ENCODE measurements at regions not wholly inside any gene's neighbourhood (a gene's known extent, or its start where the extent isn't known, plus 50 kb on each side); places are given as distances from the start of the nearest gene placed in this dataset.
"Not testable (repeated sequence)": the region's sequence is repeated elsewhere in the genome, so short reads cannot be mapped to it uniquely, and the experiment has no call there.

DNA sequence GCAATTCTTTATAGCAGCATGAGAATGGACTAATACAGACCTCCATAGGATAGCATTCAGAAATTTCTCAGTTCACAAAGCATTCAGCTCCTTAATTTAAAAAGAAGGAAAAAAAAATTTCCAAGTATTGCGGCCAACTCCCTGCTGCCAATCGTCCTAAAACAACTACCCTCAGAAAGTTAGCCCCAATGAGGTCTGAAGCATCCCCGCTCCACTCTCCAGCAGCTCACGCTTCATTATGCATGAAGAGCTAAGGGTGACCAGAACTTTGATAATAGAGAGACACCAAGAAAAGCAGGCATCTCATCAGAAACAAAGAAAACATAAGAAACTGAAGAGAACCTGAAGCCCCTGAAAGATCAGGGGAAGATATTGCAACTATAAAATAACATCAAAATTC lies 172.8 kb upstream of the NUDT4 start:
- DNase-seq (ENCODE audit: low read depth in 2 of 2) = no peak

DNA sequence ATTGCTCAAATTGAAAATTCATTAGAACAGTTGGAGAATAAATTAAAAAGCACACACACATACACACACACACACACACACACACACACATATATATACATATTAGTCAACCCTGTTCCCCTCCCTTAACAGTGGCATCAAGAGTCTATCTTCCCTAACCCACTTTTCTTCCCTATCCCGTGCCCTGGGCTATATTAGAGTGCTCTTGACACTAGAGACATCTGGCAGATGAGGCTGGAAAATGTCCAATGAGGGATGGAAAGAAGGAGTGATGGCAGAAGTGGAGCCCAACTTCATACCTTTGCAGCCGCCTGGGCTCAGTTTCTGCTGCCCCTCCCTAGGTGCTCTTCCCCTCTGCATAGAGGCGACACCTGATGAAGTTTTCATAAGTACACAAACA lies 172.4 kb upstream of the NUDT4 start:
- DNase-seq (ENCODE audit: low read depth in 2 of 2) = no peak

DNA sequence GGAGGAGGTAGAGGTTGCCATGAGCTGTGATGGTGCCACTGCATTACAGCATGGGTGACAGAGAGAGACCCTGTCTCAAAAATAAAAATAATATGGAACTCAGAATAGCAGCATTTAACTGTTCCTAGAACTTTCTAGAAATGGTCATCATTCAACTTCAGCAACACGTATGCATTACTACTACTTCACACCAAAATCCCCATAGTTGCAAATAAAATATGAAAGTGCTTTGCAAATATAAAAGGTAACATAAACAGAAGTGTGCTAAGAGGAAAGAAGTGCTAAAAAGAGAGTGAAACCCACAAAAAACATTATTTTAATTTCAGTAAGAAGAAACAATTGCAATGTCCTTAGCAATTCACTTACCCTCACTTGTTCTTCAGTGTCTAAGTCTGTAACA lies 169.7 kb upstream of the NUDT4 start:
- no peak for DNase-seq (ENCODE audit: low read depth in 2 of 2)

DNA sequence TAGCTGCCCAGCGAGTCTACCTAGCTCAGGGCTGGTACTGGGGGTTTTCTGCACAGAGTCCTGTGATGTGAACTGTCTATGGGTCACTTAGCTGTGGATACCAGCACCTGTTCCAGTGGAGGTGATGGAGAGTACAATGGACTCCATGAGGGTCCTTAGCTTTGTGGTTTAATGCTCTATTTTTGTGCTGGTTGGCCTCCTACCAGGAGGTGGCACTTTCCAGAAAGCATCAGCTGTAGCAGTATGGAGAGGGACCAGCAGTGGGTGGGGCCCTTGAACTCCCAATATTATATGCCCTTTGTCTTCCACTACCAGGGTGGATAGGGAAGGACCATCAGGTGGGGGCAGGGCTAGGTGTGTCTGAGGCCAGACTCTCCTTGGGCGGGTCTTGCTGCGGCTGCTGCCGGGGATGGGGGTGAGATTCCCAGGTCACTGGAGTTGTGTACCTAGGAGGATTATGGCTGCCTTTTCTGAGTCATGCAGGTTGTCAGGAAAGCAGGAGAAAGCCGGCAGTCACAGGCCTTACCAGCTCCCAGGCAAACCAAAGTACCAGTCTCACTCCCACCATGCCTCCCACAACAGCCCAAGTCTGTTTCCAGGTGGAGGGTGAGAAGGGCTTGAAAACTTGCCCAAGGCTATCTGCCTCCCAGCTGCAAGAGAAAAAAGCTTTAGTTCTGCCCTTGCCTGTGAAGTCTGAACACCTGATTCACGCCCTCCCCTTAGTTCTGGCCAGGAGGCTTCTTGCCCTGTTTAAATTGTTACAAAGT lies 163.0 kb upstream of the NUDT4 start:
- DNase-seq (ENCODE audit: low read depth in 2 of 2) = no peak

DNA sequence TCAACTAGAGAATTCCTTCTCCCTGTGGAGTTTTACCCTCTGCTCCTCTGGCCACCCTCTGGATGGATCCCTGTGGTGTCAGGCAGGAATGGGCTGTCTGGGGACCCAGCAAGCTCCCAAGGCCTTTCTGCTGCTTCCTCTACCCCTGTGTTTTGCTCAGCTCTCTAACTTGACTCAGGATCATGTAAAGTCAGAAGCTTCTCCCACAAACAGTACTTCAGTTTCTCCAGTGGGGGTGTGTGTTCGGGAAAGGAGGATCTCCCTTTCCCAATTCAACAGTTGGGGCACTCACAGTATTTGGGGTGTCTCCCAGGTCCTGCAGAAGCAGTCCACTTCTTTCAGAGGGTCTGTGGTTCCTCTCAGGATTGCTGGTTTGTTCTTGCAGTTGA lies 162.4 kb upstream of the NUDT4 start:
- DNase-seq (ENCODE audit: low read depth in 2 of 2) = no peak

DNA sequence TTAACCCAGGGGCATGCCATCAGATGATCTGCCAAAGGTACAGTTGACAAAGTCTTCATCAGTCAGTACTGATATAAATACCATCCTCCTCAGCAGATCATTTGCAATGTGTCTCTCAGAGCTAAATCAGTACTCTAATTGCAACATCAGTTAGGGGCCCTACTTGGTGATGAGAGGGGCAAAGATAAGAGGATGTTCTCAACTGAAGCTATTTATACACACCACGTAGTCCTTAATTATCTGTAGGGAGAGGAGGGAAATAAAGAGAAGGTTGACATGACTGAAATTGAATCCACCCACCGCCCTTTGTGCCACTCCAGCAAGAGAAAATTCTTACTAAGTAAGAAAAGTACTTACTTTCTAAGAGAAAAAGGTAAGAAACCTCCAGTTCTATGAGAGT lies 157.8 kb upstream of the NUDT4 start:
- no peak for DNase-seq (ENCODE audit: low read depth in 2 of 2)

DNA sequence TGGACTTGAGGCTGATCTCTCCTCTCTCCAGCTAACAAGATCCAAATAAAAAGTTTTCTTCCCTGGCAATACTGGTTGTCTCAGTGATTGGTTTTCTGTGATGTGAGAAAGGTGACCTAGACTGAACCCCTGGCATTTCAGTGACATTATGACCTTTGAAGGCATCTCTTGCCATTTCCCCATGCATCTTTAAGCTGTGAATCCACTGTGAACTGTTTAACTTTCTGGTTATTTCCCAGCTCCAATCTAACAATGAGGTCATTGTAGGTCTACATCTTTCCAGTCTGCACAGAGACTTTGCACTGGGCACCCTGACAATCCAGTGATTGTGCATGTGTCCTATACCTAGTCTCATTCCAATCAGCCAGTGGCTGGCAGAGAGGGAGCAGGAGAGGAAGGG lies 155.9 kb upstream of the NUDT4 start:
- no peak for DNase-seq (ENCODE audit: low read depth in 2 of 2)

DNA sequence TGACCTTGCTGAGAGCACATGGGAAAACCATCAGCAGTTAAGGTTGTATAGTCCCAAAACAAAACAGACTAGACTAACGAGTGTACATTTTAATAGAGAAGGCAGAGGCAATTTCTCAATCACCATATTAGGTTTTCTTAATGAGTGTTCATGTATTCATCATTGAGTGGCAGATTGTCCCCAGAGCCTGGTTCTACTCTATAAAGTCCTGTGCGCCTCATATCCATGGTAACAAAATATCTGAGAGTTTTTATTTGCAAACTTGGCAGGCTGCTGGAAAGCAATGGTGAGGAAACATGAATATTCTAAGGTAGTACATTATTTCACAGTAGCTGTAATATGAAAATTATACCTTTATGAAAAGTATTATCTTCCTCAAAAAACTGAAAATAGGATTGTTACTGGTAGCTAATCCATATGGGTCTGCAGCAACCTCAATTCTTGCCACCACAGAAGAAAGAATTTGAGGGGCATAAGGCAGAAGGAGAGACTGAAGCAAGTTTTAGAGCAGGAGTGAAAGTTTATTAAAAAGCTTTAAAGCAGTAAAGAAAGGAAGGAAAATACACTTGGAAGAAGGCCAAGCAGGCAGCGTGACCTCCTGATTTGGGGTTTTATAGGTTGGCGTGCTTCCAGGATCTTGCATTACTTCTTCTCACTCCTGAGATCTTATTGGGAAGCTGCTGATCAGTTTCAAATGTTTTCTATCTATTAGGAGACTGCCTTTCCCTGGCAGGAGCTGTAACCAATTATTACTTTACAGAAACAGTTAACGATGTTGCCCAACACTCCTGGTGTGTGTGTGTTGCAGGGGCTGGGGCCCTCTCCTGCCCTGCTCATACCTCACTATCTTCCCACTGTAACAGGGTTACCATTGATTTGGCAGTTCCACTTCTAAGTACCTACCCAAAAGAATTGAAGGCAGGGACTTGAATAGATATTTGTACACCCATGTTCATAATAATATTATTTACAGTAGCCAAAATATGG lies 154.0 kb upstream of the NUDT4 start:
- DNase-seq (ENCODE audit: low read depth in 2 of 2) = no peak

DNA sequence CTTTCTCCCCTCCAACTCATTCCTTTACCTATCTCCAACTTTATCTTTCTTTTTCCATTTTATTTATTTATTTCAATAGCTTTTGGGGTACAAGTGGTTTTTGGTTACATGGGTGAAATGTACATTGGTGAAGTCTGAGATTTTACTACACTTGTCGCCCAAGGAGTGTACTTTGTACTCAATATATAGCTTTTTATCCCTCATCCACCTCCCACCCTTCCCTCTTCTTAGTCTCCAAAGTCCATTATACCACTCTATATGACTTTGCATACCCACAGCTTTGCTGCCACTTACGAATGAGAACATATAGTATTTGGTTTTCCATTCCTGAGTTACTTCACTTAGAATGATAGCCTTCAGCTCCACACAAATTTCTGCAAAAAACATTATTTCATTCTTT lies 152.6 kb upstream of the NUDT4 start:
- DNase-seq (ENCODE audit: low read depth in 2 of 2) = no peak

DNA sequence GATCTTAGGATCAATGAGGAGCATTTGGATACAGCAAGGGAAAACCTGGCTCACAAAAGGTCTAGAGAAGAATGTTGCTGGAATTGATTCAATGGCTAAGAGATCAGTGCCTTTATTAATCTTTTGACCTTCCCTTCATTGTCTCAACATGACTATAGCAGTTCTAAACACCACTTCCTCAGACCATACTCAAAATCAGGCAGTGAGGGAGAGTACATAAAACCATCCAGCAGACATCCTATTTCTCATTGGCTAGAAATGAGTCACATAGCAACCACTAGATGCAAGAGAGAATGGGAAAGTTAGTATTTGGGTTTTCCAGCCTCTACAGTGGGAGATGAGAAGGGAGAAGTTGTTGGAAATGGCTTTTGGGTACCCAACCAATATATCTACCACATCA lies 151.4 kb upstream of the NUDT4 start:
- no peak for DNase-seq (ENCODE audit: low read depth in 2 of 2)

DNA sequence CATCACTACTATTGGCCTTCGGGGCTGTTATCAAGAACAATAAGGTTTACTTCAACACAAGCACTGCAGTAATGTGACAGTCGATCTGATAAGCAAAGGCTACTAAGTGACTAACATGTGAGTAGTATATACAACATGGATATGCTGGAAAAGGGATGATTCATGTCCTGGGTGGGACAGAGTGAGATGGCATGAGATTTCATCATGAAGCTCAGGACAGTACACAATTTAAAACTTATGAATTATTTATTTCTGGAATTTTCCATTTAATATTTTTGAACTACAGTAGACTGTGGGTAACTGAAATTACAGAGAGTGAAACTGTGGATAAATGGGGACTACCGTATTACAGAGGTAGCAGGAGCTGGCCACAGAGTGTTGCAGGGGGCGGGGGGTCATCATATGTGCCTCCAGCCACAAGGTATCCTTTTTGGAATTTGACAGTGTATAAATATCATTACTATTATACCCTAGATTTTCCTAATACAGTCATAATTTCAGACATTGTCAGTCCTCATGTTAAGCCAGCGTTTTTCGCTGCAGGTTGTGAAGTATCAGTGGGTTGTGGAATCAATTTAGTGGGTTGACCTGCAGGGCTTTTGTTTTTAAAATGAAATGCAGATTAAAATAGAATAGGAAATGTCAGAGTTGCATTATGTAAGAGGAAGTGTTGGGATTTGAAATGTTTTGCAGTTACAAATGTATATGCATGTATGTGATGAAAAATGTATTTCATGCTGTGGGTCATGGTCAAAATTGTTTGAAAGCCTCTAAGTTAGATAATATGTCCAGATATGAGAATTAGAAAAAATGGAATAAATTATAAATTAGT lies 148.0 kb upstream of the NUDT4 start:
- no peak for DNase-seq (ENCODE audit: low read depth in 2 of 2)

DNA sequence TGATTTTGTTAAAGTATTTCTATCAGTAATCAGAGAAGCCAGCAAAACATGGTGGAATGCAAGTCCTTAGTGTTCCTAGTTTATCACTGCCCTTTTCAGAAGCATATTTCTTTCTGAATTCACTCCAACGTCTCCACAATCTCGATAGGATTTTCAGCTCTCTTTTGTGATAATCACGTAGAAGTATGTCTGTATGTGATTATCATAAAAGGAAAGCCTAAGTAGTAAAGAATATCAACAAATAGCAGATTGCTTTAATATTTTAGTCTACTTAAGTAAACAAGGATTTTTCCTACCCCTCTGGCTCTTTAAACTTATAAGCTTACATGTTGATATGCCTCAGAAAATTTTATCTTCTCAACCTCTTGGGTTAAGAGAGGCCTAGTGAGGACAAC lies 147.4 kb upstream of the NUDT4 start:
- DNase-seq (ENCODE audit: low read depth in 2 of 2) = no peak

DNA sequence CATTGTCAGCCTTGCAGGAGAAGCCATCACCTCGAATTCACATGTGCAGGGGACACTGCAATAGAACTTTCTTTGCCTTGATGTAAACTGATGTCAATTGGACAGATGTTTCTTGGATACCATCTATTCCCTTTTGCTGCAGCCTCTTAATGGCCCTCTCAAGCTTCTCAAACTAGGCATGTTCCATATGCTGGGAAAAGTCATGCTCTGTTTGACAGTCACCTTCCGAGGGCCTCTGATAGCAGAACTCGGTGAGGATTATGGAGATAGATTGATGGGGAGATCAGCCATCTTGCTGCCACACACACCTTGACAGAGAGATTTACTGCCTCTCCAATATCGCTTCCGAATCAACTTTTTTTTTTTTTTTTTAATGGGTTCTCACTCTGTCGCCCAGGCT lies 145.8 kb upstream of the NUDT4 start:
- no peak for DNase-seq (ENCODE audit: low read depth in 2 of 2)

DNA sequence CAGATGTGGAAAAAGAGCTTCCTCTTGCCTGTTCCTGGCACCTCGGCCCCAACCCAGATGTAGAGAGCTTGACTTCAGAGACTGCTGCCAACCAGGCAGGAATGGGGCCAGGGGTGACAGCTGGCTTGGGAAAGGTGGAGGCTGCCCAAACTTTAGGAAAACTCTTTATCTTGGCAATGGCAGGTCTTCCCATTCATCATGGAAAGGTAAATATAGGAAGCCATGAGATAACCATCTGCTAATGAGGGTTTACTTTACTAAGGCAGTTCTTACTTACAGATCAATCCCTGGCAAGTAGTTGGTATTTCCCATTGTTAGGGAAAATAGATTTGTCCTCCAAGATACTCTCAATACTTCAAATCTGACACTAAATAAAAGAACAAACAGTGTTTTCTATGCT lies 143.1 kb upstream of the NUDT4 start:
- no peak for DNase-seq (ENCODE audit: low read depth in 2 of 2)

DNA sequence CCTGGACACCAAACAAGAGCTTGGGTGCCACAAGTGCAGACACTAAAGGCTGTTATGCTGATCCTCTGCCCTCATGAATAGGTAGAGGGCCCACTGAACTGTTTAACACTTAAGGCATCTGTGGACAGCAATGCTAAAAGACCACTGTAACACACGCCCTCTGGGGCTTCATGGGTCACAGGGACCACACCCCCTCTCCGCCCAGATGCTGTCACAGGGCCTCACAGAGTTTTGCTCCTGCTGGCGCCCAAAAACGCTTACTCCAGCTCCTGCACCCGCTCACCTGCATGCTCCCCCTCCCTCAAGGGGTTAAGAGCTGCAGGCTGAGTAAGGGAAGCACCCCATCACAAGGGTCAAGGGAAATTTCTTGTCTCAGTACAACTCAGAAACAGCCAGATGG lies 141.8 kb upstream of the NUDT4 start:
- no peak for DNase-seq (ENCODE audit: low read depth in 2 of 2)

DNA sequence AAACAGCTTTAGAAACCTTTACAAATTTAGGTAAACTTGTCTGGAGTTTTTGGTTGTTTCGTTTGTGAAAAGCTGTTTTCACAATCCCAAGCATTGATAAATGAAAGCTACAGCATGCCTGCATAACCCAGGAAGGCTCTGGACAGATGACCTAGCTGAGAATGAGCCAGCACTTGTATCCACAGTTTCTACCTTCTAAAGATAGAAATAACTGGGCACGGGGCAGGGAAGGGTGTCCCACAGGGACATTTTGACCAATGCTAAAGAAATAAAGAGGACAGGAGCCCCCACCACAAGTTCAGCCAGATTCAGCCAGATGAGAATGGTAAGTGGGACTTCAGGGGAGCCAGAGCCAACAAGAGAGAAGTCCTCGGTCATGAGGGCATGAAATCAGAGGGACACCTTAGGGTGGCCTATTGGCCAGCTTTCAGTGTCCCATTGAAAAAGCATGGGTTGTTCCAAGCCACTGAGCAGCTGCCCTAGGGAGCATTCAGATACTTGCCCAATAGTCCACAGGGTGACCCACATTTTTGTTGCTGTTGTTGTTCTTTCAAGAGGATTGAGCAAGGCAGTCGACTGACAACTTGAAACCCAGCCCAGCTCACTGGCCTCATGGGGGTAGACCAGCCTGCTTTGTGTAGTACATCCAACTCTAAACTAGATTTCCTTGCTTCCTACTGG lies 140.3 kb upstream of the NUDT4 start:
- no peak for DNase-seq (ENCODE audit: low read depth in 2 of 2)

DNA sequence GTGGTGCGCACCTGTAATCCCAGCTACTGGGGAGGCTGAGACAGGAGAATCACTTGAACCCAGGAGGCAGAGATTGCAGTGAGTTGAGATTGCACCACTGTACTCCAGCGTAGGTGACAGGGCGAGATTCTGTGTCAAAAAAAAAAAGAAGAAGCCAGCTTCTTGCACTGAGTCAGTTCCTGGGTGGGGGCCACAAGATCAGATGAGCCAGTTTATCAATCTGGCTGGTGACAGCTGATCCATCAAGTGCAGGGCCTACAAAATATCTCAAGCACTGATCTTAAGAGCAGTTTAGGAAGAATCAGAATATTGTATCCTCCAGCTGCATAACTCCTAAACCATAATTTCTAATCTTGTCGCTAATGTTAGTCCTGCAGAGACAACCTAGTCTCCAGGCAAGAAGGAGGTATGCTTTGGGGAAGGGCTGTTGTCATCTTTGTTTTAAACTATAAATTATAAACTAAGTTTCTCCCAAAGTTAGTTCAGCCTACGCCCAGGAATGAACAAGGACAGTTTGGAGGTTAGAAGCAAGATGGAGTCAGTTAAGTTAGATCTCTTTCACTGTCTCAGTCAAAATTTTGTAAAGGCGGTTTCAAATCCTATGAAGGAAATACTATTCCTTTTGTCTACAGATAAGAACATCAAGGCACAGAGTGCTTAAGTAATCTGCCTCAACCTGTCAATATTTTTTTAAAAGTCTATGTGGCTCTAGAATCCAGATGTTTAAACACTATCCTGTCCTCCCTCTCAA lies 139.0 kb upstream of the NUDT4 start:
- DNase-seq (ENCODE audit: low read depth in 2 of 2) = not testable (repeated sequence)

DNA sequence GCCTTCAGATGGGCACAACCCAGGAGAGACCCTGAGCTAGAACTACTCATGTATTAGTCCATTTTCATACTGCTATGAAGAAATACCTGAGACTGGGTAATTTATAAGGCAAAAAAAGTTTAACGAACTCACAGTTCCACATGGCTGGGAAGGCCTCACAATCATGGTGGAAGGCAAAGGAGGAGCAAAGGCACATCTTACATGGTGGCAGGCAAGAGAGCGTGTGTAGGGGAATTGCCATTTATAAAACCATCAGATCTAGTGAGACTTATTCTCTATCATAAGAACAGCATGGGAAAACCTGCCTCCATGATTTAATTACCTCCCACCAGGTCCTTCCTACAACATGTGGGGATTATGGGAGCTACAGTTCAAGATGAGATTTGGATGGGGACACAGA lies 137.9 kb upstream of the NUDT4 start:
- not testable (repeated sequence) for DNase-seq (ENCODE audit: low read depth in 2 of 2)

DNA sequence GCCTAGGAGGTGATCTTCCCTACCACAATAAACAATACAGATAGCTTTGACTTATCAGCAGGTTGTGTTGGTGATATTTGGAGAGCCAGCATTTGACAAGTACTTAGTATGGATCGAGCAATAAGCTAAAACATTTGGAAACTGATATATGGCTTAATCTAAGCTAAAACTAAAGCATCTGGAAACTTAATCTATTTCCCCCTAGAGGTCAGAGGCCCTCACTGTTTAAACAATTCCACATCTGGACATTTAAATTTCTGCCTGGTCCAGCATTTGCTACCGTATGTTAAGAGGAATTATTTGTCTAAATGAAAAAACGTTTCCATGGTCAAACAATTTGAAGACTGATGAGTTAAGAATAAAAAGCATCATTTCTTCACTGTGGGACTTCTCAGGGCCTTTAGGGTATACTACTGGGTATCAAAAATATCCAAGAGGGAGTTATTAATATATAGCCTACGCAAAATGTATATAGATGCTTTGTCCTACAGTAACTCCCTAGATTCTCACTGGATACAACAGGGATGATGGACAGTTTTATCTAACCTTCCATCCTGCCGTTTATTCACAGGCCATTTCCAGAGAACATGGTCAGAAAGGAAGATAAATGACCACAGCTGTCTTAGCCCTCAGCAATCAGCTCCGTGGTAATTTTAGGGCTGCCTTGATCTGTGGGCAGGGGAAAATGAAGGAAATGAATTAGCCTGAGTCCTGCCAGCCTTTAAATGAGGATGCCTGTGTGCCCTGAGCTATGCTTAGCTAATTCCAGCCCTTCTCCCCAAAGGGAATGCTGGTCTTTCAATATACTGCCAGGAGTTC lies 135.4 kb upstream of the NUDT4 start:
- no peak for DNase-seq (ENCODE audit: low read depth in 2 of 2)

DNA sequence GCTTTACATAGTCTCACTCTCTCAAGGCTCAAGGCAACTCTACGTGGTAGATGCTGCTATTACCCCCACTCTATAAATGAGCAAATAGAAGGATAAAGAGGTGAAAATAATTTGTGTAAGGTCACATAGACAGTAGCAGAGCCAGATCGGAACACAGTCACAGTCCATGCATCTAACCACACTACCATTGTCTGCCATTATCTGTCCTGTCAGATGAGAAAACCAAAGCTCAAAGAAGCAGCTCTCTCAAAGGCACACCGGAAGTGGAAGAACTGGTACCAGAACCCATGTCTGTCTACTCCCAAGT lies 134.4 kb upstream of the NUDT4 start:
- DNase-seq (ENCODE audit: low read depth in 2 of 2) = no peak

Data from activated CD4-positive, alpha-beta T cell treated with anti-CD3 and anti-CD28 coated beads for 24 hours (primary cell).